Kidney (tissue), 13 donors: ENCODE measurements at regions not wholly inside any gene's neighbourhood (a gene's known extent, or its start where the extent isn't known, plus 50 kb on each side); places are given as distances from the start of the nearest gene placed in this dataset.
A peak's percentile ranks its signal among the peaks of the same experiment; 100 is the strongest.

Source experiments
- DNase-seq, 5 donors: peaks; one replicate each; pipeline ENCODE4 v3.0.0-alpha.2; 2013 to 2020
- FAIRE-seq: peaks from 2 replicates; lab custom pipeline; 2012; peaks lifted over from hg19 to GRCh38; lab: Jason Lieb, UNC
- H3K27ac ChIP-seq, 2 donors: one replicate each; pipeline ENCODE4 v1.7.0; 2013; ENCODE audit warnings: low read depth in 2 of 2, low read length in 2 of 2, inconsistent platforms in 1 of 2
- H3K27me3 ChIP-seq: one replicate; pipeline ENCODE4 v1.7.1; 2013; ENCODE audit warnings: low read length, inconsistent platforms; ENCODE audit not compliant: control insufficient read depth, insufficient read depth
- H3K36me3 ChIP-seq, 3 donors: one replicate each; pipeline versions ENCODE4 v1.7.0 to v1.7.1; 2013; ENCODE audit warnings: low read length in 3 of 3, control low read depth in 1 of 3, inconsistent platforms in 1 of 3; ENCODE audit not compliant: insufficient read depth in 3 of 3, control insufficient read depth in 2 of 3
- H3K4me1 ChIP-seq, 3 donors: one replicate each; pipeline versions ENCODE4 v1.7.0 to v1.7.1; 2013; ENCODE audit warnings: low read length in 3 of 3, inconsistent platforms in 1 of 3, low read depth in 1 of 3; ENCODE audit not compliant: control insufficient read depth in 2 of 3, insufficient read depth in 2 of 3
- H3K4me3 ChIP-seq, 3 donors: one replicate each; pipeline versions ENCODE4 v1.7.0 to v1.8.1; 2013; ENCODE audit warnings: low read length in 3 of 3, control low read depth in 1 of 3, inconsistent platforms in 1 of 3
- H3K9ac ChIP-seq, 3 donors: one replicate each; pipeline versions ENCODE4 v1.7.0 to v1.7.1; 2013; ENCODE audit warnings: low read length in 3 of 3, control low read depth in 1 of 3, inconsistent platforms in 1 of 3
- H3K9me3 ChIP-seq, 3 donors: one replicate each; pipeline versions ENCODE4 v1.7.0 to v1.7.1; 2013; ENCODE audit warnings: low read length in 3 of 3, control low read depth in 1 of 3, inconsistent platforms in 1 of 3; ENCODE audit not compliant: control insufficient read depth in 2 of 3, insufficient read depth in 1 of 3
- intact Hi-C: fragments of 100-400 bp; cut with DNase I; formaldehyde crosslinking; loops from one replicate; pipeline ENCODE4 v1.11.1; 2022
- TF ChIP-seq, protein P1 (sequence below): IDR thresholded peaks from 3 replicates; pipeline ENCODE4 v1.5.1; 2012; ENCODE audit warnings: mild to moderate bottlenecking, moderate library complexity, borderline replicate concordance; ENCODE audit not compliant: insufficient read depth; ENCODE audit errors: extremely low read depth
- donor health status: control.
- donor health status: control.
- donor health status: control.
- donor health status: control.
- donor health status: control.
- donor health status: DM: yes; HTN: yes; CAD: no.
- donor health status: Normal renal cell carcinoma (clear cell type).

DNA sequence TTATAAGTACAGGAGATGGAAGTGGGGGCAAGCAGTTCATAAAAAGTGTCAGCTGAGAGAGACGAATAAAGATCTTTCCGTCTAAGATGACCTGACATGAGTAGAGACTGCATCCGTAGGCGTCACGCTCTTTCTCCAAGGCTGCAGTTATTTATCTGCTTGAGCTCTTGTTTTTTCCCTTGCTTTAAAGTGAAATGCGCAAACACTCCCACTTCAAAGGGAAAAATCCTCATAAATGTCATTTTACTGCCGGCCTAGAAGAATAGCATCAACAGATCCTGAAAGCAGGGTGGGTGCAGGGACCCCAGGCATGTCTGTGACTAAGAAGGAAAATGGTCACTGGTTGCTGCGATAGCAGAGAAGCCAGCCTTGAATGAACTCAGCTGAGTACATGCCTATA is 647.4 kb downstream of the MED13L start:
- Histone ChIP-seq H3K4me1 (no peaks in the 10 kb centered on the region), H3K36me3 (no peaks in the 10 kb centered on the region), H3K27ac (no peak overlapping the region), H3K9ac (no peak overlapping the region), H3K9me3 (peaks cover 0 to 3% (median 0%) of the 10 kb centered on the region in 3 donors), H3K27me3 (no peaks in the 10 kb centered on the region), H3K4me3 (no peak overlapping the region)
- TF ChIP-seq, protein P1, sequence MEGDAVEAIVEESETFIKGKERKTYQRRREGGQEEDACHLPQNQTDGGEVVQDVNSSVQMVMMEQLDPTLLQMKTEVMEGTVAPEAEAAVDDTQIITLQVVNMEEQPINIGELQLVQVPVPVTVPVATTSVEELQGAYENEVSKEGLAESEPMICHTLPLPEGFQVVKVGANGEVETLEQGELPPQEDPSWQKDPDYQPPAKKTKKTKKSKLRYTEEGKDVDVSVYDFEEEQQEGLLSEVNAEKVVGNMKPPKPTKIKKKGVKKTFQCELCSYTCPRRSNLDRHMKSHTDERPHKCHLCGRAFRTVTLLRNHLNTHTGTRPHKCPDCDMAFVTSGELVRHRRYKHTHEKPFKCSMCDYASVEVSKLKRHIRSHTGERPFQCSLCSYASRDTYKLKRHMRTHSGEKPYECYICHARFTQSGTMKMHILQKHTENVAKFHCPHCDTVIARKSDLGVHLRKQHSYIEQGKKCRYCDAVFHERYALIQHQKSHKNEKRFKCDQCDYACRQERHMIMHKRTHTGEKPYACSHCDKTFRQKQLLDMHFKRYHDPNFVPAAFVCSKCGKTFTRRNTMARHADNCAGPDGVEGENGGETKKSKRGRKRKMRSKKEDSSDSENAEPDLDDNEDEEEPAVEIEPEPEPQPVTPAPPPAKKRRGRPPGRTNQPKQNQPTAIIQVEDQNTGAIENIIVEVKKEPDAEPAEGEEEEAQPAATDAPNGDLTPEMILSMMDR: no peak
- no peak for FAIRE-seq
- peak in 3 of 5 donors; percentile 21 to 82 (median 60) for DNase-seq
- intact Hi-C loops: no loop called here

DNA sequence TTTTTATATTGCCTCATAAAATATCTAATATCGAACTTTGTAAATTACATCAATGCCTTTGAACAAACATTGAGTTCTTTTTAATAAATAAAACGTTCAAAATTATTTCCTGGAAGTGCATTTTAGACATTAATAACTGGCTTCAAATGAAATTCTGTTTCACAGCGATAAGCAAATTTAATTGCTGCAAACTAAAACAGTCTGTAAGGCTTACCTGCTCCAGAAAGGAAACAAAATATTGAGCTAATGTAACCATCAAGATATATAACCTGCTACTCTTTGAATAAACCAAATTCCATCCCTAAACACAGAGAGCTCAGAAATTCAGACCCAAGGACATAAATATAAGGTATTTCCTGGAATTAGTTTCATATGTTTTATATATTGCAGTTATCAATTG is 651.3 kb downstream of the MED13L start:
- no peaks in the 10 kb centered on the region for H3K36me3 ChIP-seq
- H3K4me3 ChIP-seq: no peak overlapping the region
- TF ChIP-seq, protein P1: no peak
- H3K4me1 ChIP-seq: no peaks in the 10 kb centered on the region
- FAIRE-seq: no peak
- DNase-seq: no peak
- peaks cover 0 to 7% (median 0%) of the 10 kb centered on the region in 3 donors for H3K9me3 ChIP-seq
- no peaks in the 10 kb centered on the region for H3K27me3 ChIP-seq
- H3K9ac ChIP-seq: no peak overlapping the region
- intact Hi-C loops: no loop called here
- H3K27ac ChIP-seq: no peak overlapping the region

DNA sequence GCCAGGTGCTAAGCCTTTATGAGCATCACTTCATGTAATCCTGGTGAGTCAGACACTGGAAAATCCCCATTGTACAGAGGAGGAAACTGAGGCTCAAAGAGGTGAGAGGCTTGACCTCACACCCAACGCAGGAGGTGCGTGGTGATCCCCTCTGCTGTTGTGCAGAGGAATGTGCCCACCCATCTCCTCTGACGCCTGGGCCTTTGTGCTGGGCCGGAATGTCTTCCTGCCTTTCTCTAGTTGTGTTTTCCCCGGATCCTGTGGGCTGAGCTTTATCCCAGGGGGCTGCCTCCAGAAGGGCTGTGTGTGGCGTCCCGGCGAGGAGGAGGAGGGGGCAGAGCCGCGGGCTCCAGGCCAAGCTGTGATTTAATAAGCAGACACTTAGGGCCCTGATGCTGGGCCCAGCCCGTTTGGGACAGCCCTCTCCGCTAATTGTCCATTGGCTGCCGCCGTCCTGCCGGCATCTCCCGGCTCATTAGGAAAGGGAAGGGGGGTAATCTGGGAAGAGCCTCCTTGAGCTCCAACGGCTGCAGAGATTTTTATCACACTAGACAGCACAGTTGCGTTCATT is 653.6 kb downstream of the MED13L start:
- H3K4me1 ChIP-seq: no peaks in the 10 kb centered on the region
- DNase-seq: peak; percentile 54 to 90 (median 76)
- H3K27me3 ChIP-seq: no peaks in the 10 kb centered on the region
- H3K4me3 ChIP-seq: no peak overlapping the region
- no peak overlapping the region for H3K27ac ChIP-seq
- H3K9ac ChIP-seq: no peak overlapping the region
- intact Hi-C loops: no loop called here
- H3K9me3 ChIP-seq: peaks cover 0 to 7% (median 3%) of the 10 kb centered on the region in 3 donors
- no peak for FAIRE-seq
- TF ChIP-seq, protein P1: no peak
- H3K36me3 ChIP-seq: no peaks in the 10 kb centered on the region

DNA sequence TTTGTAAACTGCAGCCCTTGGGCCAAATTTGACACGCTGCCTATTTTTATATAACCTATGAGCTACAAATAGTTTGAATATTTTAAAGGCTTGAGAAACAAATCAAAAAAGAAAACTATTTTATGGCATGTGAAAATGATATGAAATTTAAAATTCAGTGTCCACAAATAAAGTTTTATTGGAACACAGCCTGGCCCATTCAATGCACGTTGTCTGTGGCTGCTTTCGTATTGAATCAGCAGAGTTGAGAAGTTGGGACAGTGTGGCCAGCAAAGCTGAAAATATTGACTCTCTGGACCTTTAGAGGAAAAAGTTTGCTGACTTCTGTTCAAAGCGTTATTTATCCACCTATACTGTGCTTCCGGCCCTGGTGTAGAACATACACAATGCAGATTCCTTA is 654.2 kb downstream of the MED13L start:
- no peak for FAIRE-seq
- H3K9me3 ChIP-seq: peaks cover 0 to 7% (median 3%) of the 10 kb centered on the region in 3 donors
- TF ChIP-seq, protein P1: no peak
- intact Hi-C loops: no loop called here
- H3K36me3 ChIP-seq: no peaks in the 10 kb centered on the region
- no peak overlapping the region for H3K9ac ChIP-seq
- H3K4me3 ChIP-seq: no peak overlapping the region
- no peak overlapping the region for H3K27ac ChIP-seq
- no peaks in the 10 kb centered on the region for H3K27me3 ChIP-seq
- H3K4me1 ChIP-seq: no peaks in the 10 kb centered on the region
- DNase-seq: no peak
